ENCODE measurements at regions not wholly inside any gene's neighbourhood (a gene's known extent, or its start where the extent isn't known, plus 50 kb on each side); places are given as distances from the start of the nearest gene placed in this dataset.

- DNase-seq = no peak
- intact Hi-C loops (cut with DNase I; ENCODE audit: low total_unique reads) = no loop called here
Observed at GRCh38 chr2:176692533-176692932, 423.3 kb downstream of the MTX2 start.

GRCh38 chr2:176699098-176699497, 429.9 kb downstream of the MTX2 start:
- Histone ChIP-seq H3K4me3 (no peak overlapping the region), H3K36me3 (no peaks in the 10 kb centered on the region), H3K9me3 (no peaks in the 10 kb centered on the region), H3K27me3 (peaks cover 0 to 5% (median 0%) of the 10 kb centered on the region in 3 donors), H3K4me1 (no peaks in the 10 kb centered on the region), H3K27ac (no peak overlapping the region)
- intact Hi-C loops (cut with DNase I; ENCODE audit: low total_unique reads) = no loop called here
- TF ChIP-seq POLR2A (IDR thresholded peaks at IDR 0.05) (no peak), CTCF (IDR thresholded peaks at IDR 0.05) (no peak), EP300 (IDR thresholded peaks at IDR 0.05) (no peak), POLR2AphosphoS5 (IDR thresholded peaks at IDR 0.05) (no peak)
- DNase-seq = no peak

More at GRCh38 chr2:176692533-176692932, 423.3 kb downstream of the MTX2 start:
- no peaks in the 10 kb centered on the region for H3K36me3 ChIP-seq
- H3K27ac ChIP-seq = no peak overlapping the region
- H3K9me3 ChIP-seq = no peaks in the 10 kb centered on the region
- WGBS, 5 donors = 86 to 90% (median 86%) methylated on average over 1 of the region's 1 CpG
- peaks cover 0 to 6% (median 0%) of the 10 kb centered on the region in 3 donors for H3K27me3 ChIP-seq
- H3K4me3 ChIP-seq = no peak overlapping the region
- TF ChIP-seq POLR2A (IDR thresholded peaks at IDR 0.05) = no peak
- TF ChIP-seq POLR2AphosphoS5 (IDR thresholded peaks at IDR 0.05) = no peak
- no peak for TF ChIP-seq CTCF (IDR thresholded peaks at IDR 0.05)
- TF ChIP-seq EP300 (IDR thresholded peaks at IDR 0.05) = no peak
- no peaks in the 10 kb centered on the region for H3K4me1 ChIP-seq

GRCh38 chr2:176699644-176700043, 430.4 kb downstream of the MTX2 start:
- no peak for TF ChIP-seq POLR2AphosphoS5 (IDR thresholded peaks at IDR 0.05)
- no peak for TF ChIP-seq EP300 (IDR thresholded peaks at IDR 0.05)
- no peak for TF ChIP-seq POLR2A (IDR thresholded peaks at IDR 0.05)
- TF ChIP-seq CTCF (IDR thresholded peaks at IDR 0.05) = no peak
- Histone ChIP-seq H3K27ac (no peak overlapping the region), H3K4me1 (no peaks in the 10 kb centered on the region), H3K4me3 (no peak overlapping the region), H3K27me3 (peaks cover 0 to 5% (median 0%) of the 10 kb centered on the region in 3 donors), H3K36me3 (no peaks in the 10 kb centered on the region), H3K9me3 (no peaks in the 10 kb centered on the region)
- DNase-seq = no peak
- intact Hi-C loops (cut with DNase I; ENCODE audit: low total_unique reads) = no loop called here

GRCh38 chr2:176702131-176702530, 432.9 kb downstream of the MTX2 start:
- 42 to 68% (median 48%) methylated on average over 1 of the region's 1 CpG for WGBS, 5 donors
- Histone ChIP-seq H3K4me1 (no peaks in the 10 kb centered on the region), H3K36me3 (no peaks in the 10 kb centered on the region), H3K9me3 (no peaks in the 10 kb centered on the region), H3K4me3 (no peak overlapping the region), H3K27ac (no peak overlapping the region), H3K27me3 (peaks cover 0 to 5% (median 0%) of the 10 kb centered on the region in 3 donors)
- TF ChIP-seq POLR2AphosphoS5 (IDR thresholded peaks at IDR 0.05) (no peak), CTCF (IDR thresholded peaks at IDR 0.05) (no peak), POLR2A (IDR thresholded peaks at IDR 0.05) (no peak), EP300 (IDR thresholded peaks at IDR 0.05) (no peak)
- DNase-seq = peak in 1 of 2 donors; percentile 13
- intact Hi-C loops (cut with DNase I; ENCODE audit: low total_unique reads) = no loop called here

Data from stomach (tissue), 8 donors.